SK-N-SH treated with all-trans-retinoic acid at 6 μM for 48 hours (cell line): ENCODE measurements at regions not wholly inside any gene's neighbourhood (a gene's known extent, or its start where the extent isn't known, plus 50 kb on each side); places are given as distances from the start of the nearest gene placed in this dataset.

ENCODE experiments used
- ATAC-seq: fragments of 200-7000 bp; cut with Tn5 transposase; 3 replicates; pipeline ENCODE4 v1.9.1; 2020; ENCODE audit warnings: mild to moderate bottlenecking, moderate library complexity
- BACH2 ChIP-seq: fragments of 250-450 bp; sonication (Bioruptor Pico); IDR thresholded peaks from 2 replicates; pipeline ENCODE4 v1.9.0; 2021; ENCODE audit warnings: mild to moderate bottlenecking, borderline replicate concordance
- CREB5 ChIP-seq: fragments of 250-450 bp; sonication (Bioruptor Pico); IDR thresholded peaks from 2 replicates; pipeline ENCODE4 v1.5.1; 2020; ENCODE audit warnings: low read depth, mild to moderate bottlenecking, moderate library complexity
- CSDC2 ChIP-seq: fragments of 250-450 bp; sonication (Bioruptor Pico); IDR thresholded peaks from 2 replicates; pipeline ENCODE4 v1.5.0; 2020; ENCODE audit warnings: mild to moderate bottlenecking, moderate library complexity
- CSRNP3 ChIP-seq: fragments of 250-450 bp; sonication (Bioruptor Pico); IDR thresholded peaks from 2 replicates; pipeline ENCODE4 v1.5.1; 2021; ENCODE audit warnings: mild to moderate bottlenecking, moderate library complexity
- ESRRG ChIP-seq: fragments of 250-450 bp; sonication (Bioruptor Pico); IDR thresholded peaks from 2 replicates; pipeline ENCODE4 v1.6.1; 2021; ENCODE audit warnings: mild to moderate bottlenecking
- GLIS3 ChIP-seq: fragments of 250-450 bp; sonication (Bioruptor Pico); IDR thresholded peaks from 2 replicates; pipeline ENCODE4 v1.5.0; 2020; ENCODE audit warnings: mild to moderate bottlenecking, moderate library complexity
- OSR1 ChIP-seq: fragments of 250-450 bp; sonication (Bioruptor Pico); IDR thresholded peaks from 2 replicates; pipeline ENCODE4 v1.8.0; 2022; ENCODE audit warnings: moderate library complexity, mild to moderate bottlenecking, inconsistent platforms
- PATZ1 ChIP-seq: fragments of 250-450 bp; sonication (Bioruptor Pico); IDR thresholded peaks from 2 replicates; pipeline ENCODE4 v1.8.0; 2020; ENCODE audit warnings: mild to moderate bottlenecking, moderate library complexity, borderline replicate concordance
- POU6F1 ChIP-seq: fragments of 250-450 bp; sonication (Bioruptor Pico); IDR thresholded peaks from 2 replicates; pipeline ENCODE4 v1.8.0; 2021; ENCODE audit warnings: low read depth, mild to moderate bottlenecking, moderate library complexity, borderline replicate concordance
- PPARA ChIP-seq: fragments of 250-450 bp; sonication (Bioruptor Pico); IDR thresholded peaks from 2 replicates; pipeline ENCODE4 v1.5.0; 2020; ENCODE audit warnings: mild to moderate bottlenecking, borderline replicate concordance
- RARB ChIP-seq: fragments of 250-450 bp; sonication (Bioruptor Pico); IDR thresholded peaks from 2 replicates; pipeline ENCODE4 v1.8.0; 2021; ENCODE audit warnings: mild to moderate bottlenecking, moderate library complexity
- SNAI2 ChIP-seq: fragments of 250-450 bp; sonication (Bioruptor Pico); IDR thresholded peaks from 2 replicates; pipeline ENCODE4 v1.5.0; 2020; ENCODE audit warnings: mild to moderate bottlenecking, moderate library complexity
- TCF4 ChIP-seq: fragments of 250-450 bp; sonication (Bioruptor Pico); IDR thresholded peaks from 2 replicates; pipeline ENCODE4 v1.8.0; 2021; ENCODE audit warnings: mild to moderate bottlenecking, moderate library complexity, borderline replicate concordance
- TOX ChIP-seq: fragments of 250-450 bp; sonication (Bioruptor Pico); IDR thresholded peaks from 2 replicates; pipeline ENCODE4 v1.8.0; 2021; ENCODE audit warnings: mild to moderate bottlenecking, moderate library complexity, borderline replicate concordance
- TSHZ2 ChIP-seq: fragments of 250-450 bp; sonication (Bioruptor Pico); IDR thresholded peaks from 2 replicates; pipeline ENCODE4 v1.5.0; 2020; ENCODE audit warnings: mild to moderate bottlenecking, moderate library complexity
- ZC3H10 ChIP-seq: fragments of 250-450 bp; sonication (Bioruptor Pico); IDR thresholded peaks from 2 replicates; pipeline ENCODE4 v1.5.1; 2021; ENCODE audit warnings: mild to moderate bottlenecking, moderate library complexity
- ZFP3 ChIP-seq: fragments of 250-450 bp; sonication (Bioruptor Pico); IDR thresholded peaks from 2 replicates; pipeline ENCODE4 v1.5.0; 2020; ENCODE audit warnings: mild to moderate bottlenecking, moderate library complexity
- ZFP30 ChIP-seq: fragments of 450-650 bp; formaldehyde crosslinking; IDR thresholded peaks from 2 replicates; pipeline ENCODE4 v1.5.0; 2022; ENCODE audit warnings: mild to moderate bottlenecking, moderate library complexity
- ZNF565 ChIP-seq: fragments of 450-650 bp; formaldehyde crosslinking; conservative IDR thresholded peaks from 2 replicates; pipeline ENCODE4 v1.5.0; 2020; ENCODE audit warnings: low read depth, mild to moderate bottlenecking, moderate library complexity
- ZNF70 ChIP-seq: fragments of 450-650 bp; formaldehyde crosslinking; IDR thresholded peaks from 2 replicates; pipeline ENCODE4 v1.5.0; 2020; ENCODE audit warnings: mild to moderate bottlenecking, moderate library complexity
- ZNF8 ChIP-seq: fragments of 450-650 bp; formaldehyde crosslinking; IDR thresholded peaks from 2 replicates; pipeline ENCODE4 v1.5.0; 2020; ENCODE audit warnings: mild to moderate bottlenecking, moderate library complexity

- ATAC-seq = no peak
- TF ChIP-seq ZC3H10 (CRISPR knock-in tag) (no peak), GLIS3 (CRISPR knock-in tag) (no peak), ESRRG (CRISPR knock-in tag) (no peak), CSDC2 (CRISPR knock-in tag) (no peak), CSRNP3 (CRISPR knock-in tag) (no peak), ZNF70 (CRISPR knock-in tag) (no peak), TOX (CRISPR knock-in tag) (no peak), PATZ1 (no peak), ZNF8 (no peak), TSHZ2 (CRISPR knock-in tag) (no peak), ZFP3 (no peak), SNAI2 (CRISPR knock-in tag) (no peak)
Measured at GRCh38 chr10:91702620-91703019, 69.7 kb upstream of the PPP1R3C start.

GRCh38 chr10:91700788-91701444 lies 68.0 kb upstream of the PPP1R3C start:
- TF ChIP-seq POU6F1 (no peak), TSHZ2 (CRISPR knock-in tag) (no peak), PPARA (CRISPR knock-in tag) (no peak), ZNF565 (CRISPR knock-in tag) (no peak), ZFP3 (no peak), BACH2 (CRISPR knock-in tag) (no peak), ZFP30 (CRISPR knock-in tag) (no peak), CSDC2 (CRISPR knock-in tag) (no peak), RARB (no peak), PATZ1 (no peak), GLIS3 (CRISPR knock-in tag) (no peak), ZNF70 (CRISPR knock-in tag) (no peak), ESRRG (CRISPR knock-in tag) (no peak), OSR1 (CRISPR knock-in tag) (no peak), ZC3H10 (CRISPR knock-in tag) (no peak), TCF4 (CRISPR knock-in tag) (no peak), CREB5 (CRISPR knock-in tag) (no peak)
- ATAC-seq = peak; percentile 84
